Left ventricle myocardium inferior (tissue), 1 donor: ENCODE measurements at regions not wholly inside any gene's neighbourhood (a gene's known extent, or its start where the extent isn't known, plus 50 kb on each side); places are given as distances from the start of the nearest gene placed in this dataset.
"Not testable (repeated sequence)": the region's sequence is repeated elsewhere in the genome, so short reads cannot be mapped to it uniquely, and the experiment has no call there.

Experiments
- DNase-seq: peaks from one replicate; pipeline ENCODE4 v3.0.0-alpha.2; 2020
- H3K27ac ChIP-seq: fragments of 200-600 bp; replicated peaks from 2 replicates; pipeline ENCODE4 v1.8.0; 2021
- H3K27me3 ChIP-seq: fragments of 200-600 bp; 2 replicates; pipeline ENCODE4 v1.8.0; 2021; ENCODE audit warnings: low read depth
- H3K36me3 ChIP-seq: fragments of 200-600 bp; 2 replicates; pipeline ENCODE4 v1.8.0; 2021
- H3K4me1 ChIP-seq: fragments of 200-600 bp; 2 replicates; pipeline ENCODE4 v1.8.0; 2021
- H3K4me3 ChIP-seq: fragments of 200-600 bp; 2 replicates; pipeline ENCODE4 v1.8.0; 2021; ENCODE audit warnings: mild to moderate bottlenecking, moderate library complexity
- H3K9me3 ChIP-seq: fragments of 200-600 bp; replicated peaks from 2 replicates; pipeline ENCODE4 v1.8.0; 2021
- CTCF ChIP-seq: fragments of 200-600 bp; IDR thresholded peaks from 2 replicates; pipeline ENCODE4 v1.8.0; 2021; ENCODE audit warnings: antibody characterized with exemption, mild to moderate bottlenecking, borderline replicate concordance
- intact Hi-C: fragments of 100-400 bp; cut with micrococcal nuclease; formaldehyde crosslinking; loops from one replicate; pipeline ENCODE4 v1.11.0; 2022
- donor health status: DM: no; HTN: yes; CAD: no; lungs with severe emphysema.

GRCh38 chr2:100707016-100707947 lies 112.7 kb upstream of the NPAS2 start:
- TF ChIP-seq CTCF = no peak
- no peak for DNase-seq
- Histone ChIP-seq H3K4me1 (no peaks in the 10 kb centered on the region), H3K36me3 (no peaks in the 10 kb centered on the region), H3K9me3 (no peaks in the 10 kb centered on the region), H3K4me3 (no peak overlapping the region), H3K27ac (no peak overlapping the region), H3K27me3 (no peaks in the 10 kb centered on the region)
- intact Hi-C loops = no loop called here

GRCh38 chr2:100708333-100708732 lies 111.6 kb upstream of the NPAS2 start:
- H3K9me3 ChIP-seq = no peaks in the 10 kb centered on the region
- TF ChIP-seq CTCF = no peak
- H3K4me1 ChIP-seq = no peaks in the 10 kb centered on the region
- H3K27me3 ChIP-seq = no peaks in the 10 kb centered on the region
- H3K36me3 ChIP-seq = no peaks in the 10 kb centered on the region
- H3K4me3 ChIP-seq = no peak overlapping the region
- H3K27ac ChIP-seq = no peak overlapping the region
- no peak for DNase-seq
- intact Hi-C loops = no loop called here

GRCh38 chr2:100713106-100713505 lies 106.8 kb upstream of the NPAS2 start:
- Histone ChIP-seq H3K4me3 (no peak overlapping the region), H3K4me1 (no peaks in the 10 kb centered on the region), H3K9me3 (no peaks in the 10 kb centered on the region), H3K36me3 (no peaks in the 10 kb centered on the region), H3K27ac (no peak overlapping the region), H3K27me3 (no peaks in the 10 kb centered on the region)
- intact Hi-C loops = no loop called here
- DNase-seq = no peak
- TF ChIP-seq CTCF = no peak

GRCh38 chr2:100714396-100715010 lies 105.4 kb upstream of the NPAS2 start:
- H3K4me1 ChIP-seq, H3K27ac ChIP-seq, DNase-seq, intact Hi-C loops, H3K4me3 ChIP-seq, H3K36me3 ChIP-seq, H3K27me3 ChIP-seq, H3K9me3 ChIP-seq: not testable (repeated sequence)

GRCh38 chr2:100715861-100716260 lies 104.1 kb upstream of the NPAS2 start:
- H3K27ac ChIP-seq, H3K4me1 ChIP-seq, H3K27me3 ChIP-seq, intact Hi-C loops, DNase-seq, H3K4me3 ChIP-seq, H3K36me3 ChIP-seq, H3K9me3 ChIP-seq: not testable (repeated sequence)

GRCh38 chr2:100716581-100716980 lies 103.4 kb upstream of the NPAS2 start:
- intact Hi-C loops = no loop called here
- DNase-seq = no peak

More at GRCh38 chr2:100716581-100716980, 103.4 kb upstream of the NPAS2 start:
- Histone ChIP-seq H3K27ac (no peak overlapping the region), H3K36me3 (no peaks in the 10 kb centered on the region), H3K4me1 (no peaks in the 10 kb centered on the region), H3K27me3 (no peaks in the 10 kb centered on the region), H3K4me3 (no peak overlapping the region), H3K9me3 (no peaks in the 10 kb centered on the region)
- no peak for TF ChIP-seq CTCF
